Coronary artery (tissue), 2 donors: ENCODE measurements at regions not wholly inside any gene's neighbourhood (a gene's known extent, or its start where the extent isn't known, plus 50 kb on each side); places are given as distances from the start of the nearest gene placed in this dataset.

Experiments
- DNase-seq: peaks from one replicate; pipeline ENCODE4 v3.0.0-alpha.2; 2017; ENCODE audit warnings: low spot score
- H3K27ac ChIP-seq, 2 donors: fragments of 200-600 bp; sonication (generic); one replicate each; pipeline ENCODE4 v1.5.1; 2016 to 2019
- H3K4me3 ChIP-seq: fragments of 200-600 bp; sonication (generic); 2 replicates; pipeline ENCODE4 v1.5.1; 2016; ENCODE audit warnings: mild to moderate bottlenecking, moderate library complexity
- TF ChIP-seq, protein P1 (sequence below): fragments of 200-600 bp; sonication (generic); IDR thresholded peaks from one replicate; pipeline ENCODE4 v1.5.1; 2019; ENCODE audit warnings: antibody characterized with exemption

DNA sequence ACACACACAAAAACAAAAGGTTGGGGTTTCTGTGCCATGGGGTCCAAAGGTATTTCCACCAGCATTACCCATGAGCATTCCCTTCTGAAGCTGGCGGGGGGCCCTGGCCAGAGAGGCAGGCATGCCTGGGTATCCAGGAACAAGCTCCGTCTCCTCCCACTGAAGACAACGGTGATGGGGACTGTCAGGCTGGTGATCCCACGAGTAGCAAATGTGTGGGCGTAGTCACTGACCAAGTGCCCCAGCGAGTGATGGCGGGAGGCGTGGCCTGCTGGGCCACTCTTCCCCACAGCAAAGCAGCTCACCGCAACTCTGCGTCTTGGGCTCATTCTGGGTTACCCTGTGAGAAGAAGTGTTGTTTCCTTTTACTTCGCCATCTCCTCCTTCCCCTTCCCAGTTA lies 270.6 kb downstream of the CDCA7 start:
- Histone ChIP-seq H3K27ac (no peak overlapping the region), H3K4me3 (no peak overlapping the region)
- no peak for DNase-seq
- TF ChIP-seq, protein P1, sequence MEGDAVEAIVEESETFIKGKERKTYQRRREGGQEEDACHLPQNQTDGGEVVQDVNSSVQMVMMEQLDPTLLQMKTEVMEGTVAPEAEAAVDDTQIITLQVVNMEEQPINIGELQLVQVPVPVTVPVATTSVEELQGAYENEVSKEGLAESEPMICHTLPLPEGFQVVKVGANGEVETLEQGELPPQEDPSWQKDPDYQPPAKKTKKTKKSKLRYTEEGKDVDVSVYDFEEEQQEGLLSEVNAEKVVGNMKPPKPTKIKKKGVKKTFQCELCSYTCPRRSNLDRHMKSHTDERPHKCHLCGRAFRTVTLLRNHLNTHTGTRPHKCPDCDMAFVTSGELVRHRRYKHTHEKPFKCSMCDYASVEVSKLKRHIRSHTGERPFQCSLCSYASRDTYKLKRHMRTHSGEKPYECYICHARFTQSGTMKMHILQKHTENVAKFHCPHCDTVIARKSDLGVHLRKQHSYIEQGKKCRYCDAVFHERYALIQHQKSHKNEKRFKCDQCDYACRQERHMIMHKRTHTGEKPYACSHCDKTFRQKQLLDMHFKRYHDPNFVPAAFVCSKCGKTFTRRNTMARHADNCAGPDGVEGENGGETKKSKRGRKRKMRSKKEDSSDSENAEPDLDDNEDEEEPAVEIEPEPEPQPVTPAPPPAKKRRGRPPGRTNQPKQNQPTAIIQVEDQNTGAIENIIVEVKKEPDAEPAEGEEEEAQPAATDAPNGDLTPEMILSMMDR, result no peak

DNA sequence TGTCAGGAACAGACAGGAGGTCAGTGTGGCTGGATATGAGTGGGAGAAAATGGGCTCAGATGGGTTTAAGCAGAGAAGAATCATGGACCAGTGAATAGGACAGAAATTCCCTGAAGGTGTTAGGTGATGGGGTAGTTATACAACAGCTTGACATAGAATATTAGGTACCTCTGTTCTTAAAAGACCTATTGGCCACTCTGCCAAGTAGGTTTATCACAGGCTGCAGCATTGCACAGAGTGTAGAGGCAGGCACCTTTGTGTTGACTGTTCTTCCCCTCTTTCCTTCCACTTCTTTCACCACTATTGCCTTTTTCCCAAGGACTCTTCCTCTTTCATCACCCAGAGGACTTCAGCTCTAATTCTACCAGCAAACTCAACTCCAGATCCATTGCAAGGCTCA lies 274.4 kb downstream of the CDCA7 start:
- TF ChIP-seq, protein P1, result no peak
- Histone ChIP-seq H3K4me3 (no peak overlapping the region), H3K27ac (no peak overlapping the region)
- DNase-seq, result no peak

DNA sequence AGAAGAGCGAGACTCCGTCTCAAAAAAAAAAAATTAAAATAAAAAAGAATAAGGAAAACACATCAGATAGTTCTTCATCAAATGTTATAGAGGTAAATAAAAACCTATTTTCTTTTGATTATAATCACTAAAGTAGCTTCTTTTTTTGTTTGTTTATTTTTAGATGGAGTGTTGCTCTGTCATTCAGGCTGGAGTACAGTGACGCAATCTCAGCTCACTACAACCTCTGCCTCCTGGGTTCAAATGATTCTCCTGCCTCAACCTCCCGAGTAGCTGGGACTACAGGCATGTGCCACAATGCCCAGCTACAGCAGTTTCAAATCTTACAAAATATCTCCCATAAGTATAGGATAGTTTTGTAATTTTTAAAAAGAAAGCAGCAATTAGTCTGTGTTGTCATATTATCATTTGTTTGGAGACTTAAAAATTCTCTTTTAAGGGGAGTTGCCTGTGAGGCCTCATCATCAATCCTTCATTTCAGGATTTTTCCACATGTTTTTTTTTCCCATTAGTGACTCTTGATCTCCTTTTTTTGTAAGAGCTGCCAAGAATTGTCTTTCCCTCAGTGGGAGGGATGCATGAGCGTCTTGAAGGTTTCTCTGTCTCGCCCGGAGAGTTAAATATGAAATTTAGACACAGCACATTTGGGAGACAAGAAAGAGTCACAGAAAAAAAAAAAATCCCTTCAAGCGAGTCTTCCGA lies 275.9 kb downstream of the CDCA7 start:
- H3K4me3 ChIP-seq, result no peak overlapping the region
- DNase-seq, result no peak
- H3K27ac ChIP-seq, result no peak overlapping the region
- TF ChIP-seq, protein P1, result no peak

DNA sequence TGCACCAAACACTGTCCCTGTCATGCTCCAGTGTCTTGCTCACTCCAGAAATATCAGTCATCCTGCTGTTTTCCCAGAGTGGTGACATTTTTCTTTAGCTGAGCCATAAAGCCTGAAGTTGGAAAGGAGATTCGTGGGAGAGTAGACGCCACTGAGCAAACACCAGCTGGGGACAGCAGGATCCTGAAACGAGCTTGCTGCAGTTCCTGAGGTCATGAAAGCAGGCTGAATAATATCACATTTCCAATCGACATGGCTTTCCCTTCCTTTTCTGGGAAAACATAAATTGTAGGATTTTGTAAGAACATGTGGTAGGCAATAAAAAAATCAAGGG lies 276.4 kb downstream of the CDCA7 start:
- no peak overlapping the region for H3K27ac ChIP-seq
- TF ChIP-seq, protein P1, result no peak
- no peak for DNase-seq
- no peak overlapping the region for H3K4me3 ChIP-seq

DNA sequence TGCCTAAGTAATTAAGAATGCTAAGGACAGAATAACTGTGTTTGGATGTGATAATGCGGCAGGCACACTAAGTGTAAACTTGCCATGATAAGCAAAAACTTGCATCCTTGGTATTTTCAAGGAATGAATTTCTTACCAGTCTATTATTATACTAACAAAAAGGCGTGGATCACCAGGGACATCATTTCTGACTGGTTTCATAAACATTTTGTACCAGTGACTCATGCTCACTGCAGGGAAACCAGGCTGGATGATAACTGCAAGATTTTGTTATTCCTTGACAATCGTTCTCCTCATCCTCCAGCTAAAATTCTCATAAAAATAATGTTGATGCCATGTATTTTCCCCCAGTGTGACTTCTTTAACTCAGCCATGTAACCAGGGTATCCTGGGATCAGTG lies 289.5 kb downstream of the CDCA7 start:
- TF ChIP-seq, protein P1, result no peak
- no peak for DNase-seq
- Histone ChIP-seq H3K4me3 (no peak overlapping the region), H3K27ac (no peak overlapping the region)

DNA sequence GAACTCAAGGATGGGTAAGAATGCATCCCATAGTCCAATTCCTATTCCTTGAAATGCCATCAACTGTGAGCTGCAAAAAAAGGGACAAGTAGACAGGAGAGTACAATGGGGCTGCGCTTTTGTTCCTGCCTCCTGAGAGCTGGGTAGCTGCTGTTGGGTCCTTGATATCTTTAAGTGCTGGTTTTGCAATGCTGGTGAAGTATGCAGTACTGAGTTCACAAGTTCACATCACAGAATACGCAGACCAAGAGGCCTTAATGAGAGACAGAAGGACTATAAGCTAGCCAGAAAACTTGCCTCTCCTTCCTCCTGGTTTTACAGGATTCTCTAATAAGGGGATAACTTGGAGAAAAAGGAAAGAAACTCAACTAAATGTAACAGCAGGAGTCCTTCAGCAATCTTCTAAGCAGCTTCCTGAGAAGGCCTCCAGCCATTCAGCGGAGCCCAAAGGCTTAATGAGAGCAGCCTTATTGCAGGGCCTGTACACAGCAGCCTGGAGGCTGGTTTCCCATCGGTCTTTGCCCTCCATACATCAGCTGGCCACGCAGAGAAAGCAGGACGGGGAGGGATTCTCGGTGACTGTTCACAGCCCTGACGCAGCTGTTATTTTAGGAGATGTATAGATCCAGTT lies 293.1 kb downstream of the CDCA7 start:
- TF ChIP-seq, protein P1, result no peak
- no peak overlapping the region for H3K27ac ChIP-seq
- no peak for DNase-seq
- H3K4me3 ChIP-seq, result no peak overlapping the region

DNA sequence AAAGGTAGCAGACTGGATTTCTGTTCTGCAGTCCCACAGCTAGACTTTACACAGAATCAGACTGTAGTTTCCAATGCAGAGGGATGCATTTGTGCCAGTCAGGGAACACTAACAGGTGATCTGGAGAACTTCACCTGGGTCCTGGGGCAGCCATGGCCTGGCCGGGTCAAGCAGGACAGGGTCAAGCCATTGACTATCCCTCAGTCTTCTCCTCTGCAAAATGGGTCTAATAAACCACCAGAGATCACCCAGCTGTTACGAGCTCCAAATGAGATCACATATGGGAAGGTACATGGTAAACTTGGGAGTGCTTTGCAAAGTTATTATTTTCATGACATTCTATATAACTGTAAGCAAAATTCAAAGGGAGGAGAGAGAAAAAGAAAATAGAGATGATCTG lies 294.1 kb downstream of the CDCA7 start:
- TF ChIP-seq, protein P1, result no peak
- Histone ChIP-seq H3K4me3 (no peak overlapping the region), H3K27ac (no peak overlapping the region)
- DNase-seq, result no peak
